22Rv1 (cell line): ENCODE measurements at regions not wholly inside any gene's neighbourhood (a gene's known extent, or its start where the extent isn't known, plus 50 kb on each side); places are given as distances from the start of the nearest gene placed in this dataset.

Experiments used
- ZFX ChIP-seq: fragments of 450-650 bp; IDR thresholded peaks from 2 replicates; pipeline ENCODE4 v1.6.1; 2017; ENCODE audit warnings: antibody characterized with exemption, borderline replicate concordance
- TF ChIP-seq, protein P1 (sequence below): fragments of 450-650 bp; IDR thresholded peaks from 2 replicates; pipeline ENCODE4 v1.5.1; 2017; ENCODE audit warnings: mild to moderate bottlenecking

DNA sequence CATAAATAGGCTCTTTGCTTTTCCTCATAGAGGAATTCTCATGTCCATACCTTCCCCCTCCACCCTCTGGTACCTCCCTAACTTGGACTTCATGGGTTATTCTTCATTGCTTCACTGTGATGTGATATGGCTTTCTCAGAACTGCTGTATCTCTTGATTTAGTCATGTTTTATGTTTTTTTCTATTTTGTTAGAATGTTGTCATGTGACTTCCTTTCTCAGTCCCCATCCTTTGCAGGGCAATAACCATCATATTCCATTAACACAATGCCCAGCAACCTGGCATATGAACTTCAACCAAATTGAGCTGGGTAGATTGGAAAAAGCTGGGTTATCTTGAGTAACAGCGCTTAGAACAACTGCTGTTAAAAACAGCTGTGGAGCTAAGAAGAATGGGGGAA is 190.9 kb upstream of the PRSS16 start:
- TF ChIP-seq, protein P1, sequence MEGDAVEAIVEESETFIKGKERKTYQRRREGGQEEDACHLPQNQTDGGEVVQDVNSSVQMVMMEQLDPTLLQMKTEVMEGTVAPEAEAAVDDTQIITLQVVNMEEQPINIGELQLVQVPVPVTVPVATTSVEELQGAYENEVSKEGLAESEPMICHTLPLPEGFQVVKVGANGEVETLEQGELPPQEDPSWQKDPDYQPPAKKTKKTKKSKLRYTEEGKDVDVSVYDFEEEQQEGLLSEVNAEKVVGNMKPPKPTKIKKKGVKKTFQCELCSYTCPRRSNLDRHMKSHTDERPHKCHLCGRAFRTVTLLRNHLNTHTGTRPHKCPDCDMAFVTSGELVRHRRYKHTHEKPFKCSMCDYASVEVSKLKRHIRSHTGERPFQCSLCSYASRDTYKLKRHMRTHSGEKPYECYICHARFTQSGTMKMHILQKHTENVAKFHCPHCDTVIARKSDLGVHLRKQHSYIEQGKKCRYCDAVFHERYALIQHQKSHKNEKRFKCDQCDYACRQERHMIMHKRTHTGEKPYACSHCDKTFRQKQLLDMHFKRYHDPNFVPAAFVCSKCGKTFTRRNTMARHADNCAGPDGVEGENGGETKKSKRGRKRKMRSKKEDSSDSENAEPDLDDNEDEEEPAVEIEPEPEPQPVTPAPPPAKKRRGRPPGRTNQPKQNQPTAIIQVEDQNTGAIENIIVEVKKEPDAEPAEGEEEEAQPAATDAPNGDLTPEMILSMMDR = no peak
- TF ChIP-seq ZFX = no peak
